ENCODE measurements at regions not wholly inside any gene's neighbourhood (a gene's known extent, or its start where the extent isn't known, plus 50 kb on each side); places are given as distances from the start of the nearest gene placed in this dataset.

GRCh38 chr5:56480078-56480704 is 247.1 kb upstream of the ANKRD55 start (continued):
- TF ChIP-seq ZBTB4 (CRISPR knock-in tag; IDR thresholded peaks at IDR 0.05; ENCODE audit: borderline replicate concordance) (peak; percentile 74; the same call in 1 of the 2 replicates), CREB1 (IDR thresholded peaks at IDR 0.05) (no peak), CREB1 (CRISPR knock-in tag; IDR thresholded peaks at IDR 0.05) (no peak; the same call in 1 of the 2 replicates), ELF4 (CRISPR knock-in tag; IDR thresholded peaks at IDR 0.05; ENCODE audit: borderline replicate concordance) (no peak), HMGXB3 (CRISPR knock-in tag; IDR thresholded peaks at IDR 0.05; ENCODE audit: borderline replicate concordance) (no peak; the same call in 1 of the 2 replicates), ELF1 (CRISPR knock-in tag; IDR thresholded peaks at IDR 0.05) (no peak), ZBTB21 (CRISPR knock-in tag; IDR thresholded peaks at IDR 0.05) (no peak), ZNF850 (CRISPR knock-in tag; conservative IDR thresholded peaks at IDR 0.05) (no peak), ZNF30 (CRISPR knock-in tag; IDR thresholded peaks at IDR 0.05) (no peak), ZC3H4 (CRISPR knock-in tag; IDR thresholded peaks at IDR 0.05; ENCODE audit: borderline replicate concordance) (no peak), SNAI1 (CRISPR knock-in tag; IDR thresholded peaks at IDR 0.05; ENCODE audit: borderline replicate concordance) (no peak), RNF2 (conservative IDR thresholded peaks at IDR 0.05; ENCODE audit: low read depth) (no peak), ZBTB25 (CRISPR knock-in tag; IDR thresholded peaks at IDR 0.05) (no peak), THAP11 (CRISPR knock-in tag; IDR thresholded peaks at IDR 0.05) (no peak), ZKSCAN8 (CRISPR knock-in tag; IDR thresholded peaks at IDR 0.05; ENCODE audit: borderline replicate concordance) (peak; percentile 22; the same call in 1 of the 2 replicates), HIC2 (CRISPR knock-in tag; IDR thresholded peaks at IDR 0.05; ENCODE audit: low read depth) (no peak), GPN1 (CRISPR knock-in tag; IDR thresholded peaks at IDR 0.05; ENCODE audit: borderline replicate concordance) (no peak), TCF12 (IDR thresholded peaks at IDR 0.05) (no peak), TCF12 (CRISPR knock-in tag; IDR thresholded peaks at IDR 0.05) (0 out of 2 replicates have a peak, but pooled peaks have one; percentile 50), ZNF775 (CRISPR knock-in tag; IDR thresholded peaks at IDR 0.05; ENCODE audit: borderline replicate concordance) (no peak)

All from HepG2 (cell line).